ENCODE measurements at regions not wholly inside any gene's neighbourhood (a gene's known extent, or its start where the extent isn't known, plus 50 kb on each side); places are given as distances from the start of the nearest gene placed in this dataset.

- no peak for DNase-seq (ENCODE audit: low read depth, low spot score)
- Histone ChIP-seq H3K9me3 (ENCODE audit: insufficient read depth, low read length) (no peaks in the 10 kb centered on the region), H3K4me3 (ENCODE audit: insufficient read length, low read depth) (no peak overlapping the region), H3K36me3 (ENCODE audit: insufficient read depth, insufficient read length, low read length) (no peaks in the 10 kb centered on the region), H3K9ac (ENCODE audit: insufficient read length, low read depth) (no peak overlapping the region), H3K27me3 (ENCODE audit: insufficient read depth, insufficient read length) (no peaks in the 10 kb centered on the region), H3K4me1 (ENCODE audit: insufficient read depth, insufficient read length) (no peaks in the 10 kb centered on the region)
- TF ChIP-seq YY1 (IDR thresholded peaks at IDR 0.05; ENCODE audit: insufficient read depth, insufficient read length) = no peak
- no peak for TF ChIP-seq SUZ12 (IDR thresholded peaks at IDR 0.05; ENCODE audit: extremely low read depth, insufficient read depth, insufficient read length)
- TF ChIP-seq ZNF274 (IDR thresholded peaks at IDR 0.05; ENCODE audit: low read depth, low read length) = no peak
Measured at GRCh38 chr17:33352526-33352925, 59.4 kb upstream of the ASIC2 start.

GRCh38 chr17:33356266-33356665, 63.2 kb upstream of the ASIC2 start:
- Histone ChIP-seq H3K9me3 (ENCODE audit: insufficient read depth, low read length) (no peaks in the 10 kb centered on the region), H3K27me3 (ENCODE audit: insufficient read depth, insufficient read length) (no peaks in the 10 kb centered on the region), H3K9ac (ENCODE audit: insufficient read length, low read depth) (no peak overlapping the region), H3K4me3 (ENCODE audit: insufficient read length, low read depth) (no peak overlapping the region), H3K4me1 (ENCODE audit: insufficient read depth, insufficient read length) (no peaks in the 10 kb centered on the region), H3K36me3 (ENCODE audit: insufficient read depth, insufficient read length, low read length) (no peaks in the 10 kb centered on the region)
- TF ChIP-seq SUZ12 (IDR thresholded peaks at IDR 0.05; ENCODE audit: extremely low read depth, insufficient read depth, insufficient read length) (no peak), YY1 (IDR thresholded peaks at IDR 0.05; ENCODE audit: insufficient read depth, insufficient read length) (no peak), ZNF274 (IDR thresholded peaks at IDR 0.05; ENCODE audit: low read depth, low read length) (no peak)
- no peak for DNase-seq (ENCODE audit: low read depth, low spot score)

GRCh38 chr17:33363475-33363874, 70.4 kb upstream of the ASIC2 start:
- Histone ChIP-seq H3K27me3 (ENCODE audit: insufficient read depth, insufficient read length) (no peaks in the 10 kb centered on the region), H3K9ac (ENCODE audit: insufficient read length, low read depth) (no peak overlapping the region), H3K4me3 (ENCODE audit: insufficient read length, low read depth) (no peak overlapping the region), H3K36me3 (ENCODE audit: insufficient read depth, insufficient read length, low read length) (no peaks in the 10 kb centered on the region), H3K9me3 (ENCODE audit: insufficient read depth, low read length) (no peaks in the 10 kb centered on the region), H3K4me1 (ENCODE audit: insufficient read depth, insufficient read length) (no peaks in the 10 kb centered on the region)
- TF ChIP-seq SUZ12 (IDR thresholded peaks at IDR 0.05; ENCODE audit: extremely low read depth, insufficient read depth, insufficient read length) = no peak
- TF ChIP-seq YY1 (IDR thresholded peaks at IDR 0.05; ENCODE audit: insufficient read depth, insufficient read length) = no peak
- TF ChIP-seq ZNF274 (IDR thresholded peaks at IDR 0.05; ENCODE audit: low read depth, low read length) = no peak
- DNase-seq (ENCODE audit: low read depth, low spot score) = no peak

GRCh38 chr17:33366960-33367359, 73.9 kb upstream of the ASIC2 start:
- Histone ChIP-seq H3K9ac (ENCODE audit: insufficient read length, low read depth) (no peak overlapping the region), H3K9me3 (ENCODE audit: insufficient read depth, low read length) (no peaks in the 10 kb centered on the region), H3K4me3 (ENCODE audit: insufficient read length, low read depth) (no peak overlapping the region), H3K4me1 (ENCODE audit: insufficient read depth, insufficient read length) (peaks cover 7% of the 10 kb centered on the region), H3K27me3 (ENCODE audit: insufficient read depth, insufficient read length) (no peaks in the 10 kb centered on the region), H3K36me3 (ENCODE audit: insufficient read depth, insufficient read length, low read length) (no peaks in the 10 kb centered on the region)
- no peak for DNase-seq (ENCODE audit: low read depth, low spot score)
- TF ChIP-seq YY1 (IDR thresholded peaks at IDR 0.05; ENCODE audit: insufficient read depth, insufficient read length) = no peak

GRCh38 chr17:33369149-33369548, 76.1 kb upstream of the ASIC2 start:
- no peak for TF ChIP-seq SUZ12 (IDR thresholded peaks at IDR 0.05; ENCODE audit: extremely low read depth, insufficient read depth, insufficient read length)
- TF ChIP-seq ZNF274 (IDR thresholded peaks at IDR 0.05; ENCODE audit: low read depth, low read length) = no peak
- no peak for TF ChIP-seq YY1 (IDR thresholded peaks at IDR 0.05; ENCODE audit: insufficient read depth, insufficient read length)
- H3K36me3 ChIP-seq (ENCODE audit: insufficient read depth, insufficient read length, low read length) = no peaks in the 10 kb centered on the region
- H3K4me3 ChIP-seq (ENCODE audit: insufficient read length, low read depth) = no peak overlapping the region
- no peak for DNase-seq (ENCODE audit: low read depth, low spot score)
- no peak overlapping the region for H3K9ac ChIP-seq (ENCODE audit: insufficient read length, low read depth)
- H3K4me1 ChIP-seq (ENCODE audit: insufficient read depth, insufficient read length) = peaks cover 7% of the 10 kb centered on the region
- no peaks in the 10 kb centered on the region for H3K9me3 ChIP-seq (ENCODE audit: insufficient read depth, low read length)
- H3K27me3 ChIP-seq (ENCODE audit: insufficient read depth, insufficient read length) = no peaks in the 10 kb centered on the region

- DNase-seq (ENCODE audit: low read depth, low spot score) = no peak
- no peak for TF ChIP-seq ZNF274 (IDR thresholded peaks at IDR 0.05; ENCODE audit: low read depth, low read length)
- Histone ChIP-seq H3K27me3 (ENCODE audit: insufficient read depth, insufficient read length) (no peaks in the 10 kb centered on the region), H3K36me3 (ENCODE audit: insufficient read depth, insufficient read length, low read length) (no peaks in the 10 kb centered on the region), H3K4me3 (ENCODE audit: insufficient read length, low read depth) (no peak overlapping the region), H3K9ac (ENCODE audit: insufficient read length, low read depth) (no peak overlapping the region), H3K4me1 (ENCODE audit: insufficient read depth, insufficient read length) (peaks cover 7% of the 10 kb centered on the region), H3K9me3 (ENCODE audit: insufficient read depth, low read length) (no peaks in the 10 kb centered on the region)
Measured at GRCh38 chr17:33369876-33370275, 76.8 kb upstream of the ASIC2 start.

- no peak overlapping the region for H3K9ac ChIP-seq (ENCODE audit: insufficient read length, low read depth)
- H3K27me3 ChIP-seq (ENCODE audit: insufficient read depth, insufficient read length) = no peaks in the 10 kb centered on the region
- no peak overlapping the region for H3K4me3 ChIP-seq (ENCODE audit: insufficient read length, low read depth)
- H3K4me1 ChIP-seq (ENCODE audit: insufficient read depth, insufficient read length) = peaks cover 7% of the 10 kb centered on the region
- no peak for DNase-seq (ENCODE audit: low read depth, low spot score)
- TF ChIP-seq ZNF274 (IDR thresholded peaks at IDR 0.05; ENCODE audit: low read depth, low read length) = no peak
- TF ChIP-seq YY1 (IDR thresholded peaks at IDR 0.05; ENCODE audit: insufficient read depth, insufficient read length) = no peak
- no peak for TF ChIP-seq SUZ12 (IDR thresholded peaks at IDR 0.05; ENCODE audit: extremely low read depth, insufficient read depth, insufficient read length)
- no peaks in the 10 kb centered on the region for H3K36me3 ChIP-seq (ENCODE audit: insufficient read depth, insufficient read length, low read length)
- H3K9me3 ChIP-seq (ENCODE audit: insufficient read depth, low read length) = no peaks in the 10 kb centered on the region
Measured at GRCh38 chr17:33370401-33370800, 77.3 kb upstream of the ASIC2 start.

- TF ChIP-seq YY1 (IDR thresholded peaks at IDR 0.05; ENCODE audit: insufficient read depth, insufficient read length) (no peak), ZNF274 (IDR thresholded peaks at IDR 0.05; ENCODE audit: low read depth, low read length) (no peak), SUZ12 (IDR thresholded peaks at IDR 0.05; ENCODE audit: extremely low read depth, insufficient read depth, insufficient read length) (no peak)
- no peaks in the 10 kb centered on the region for H3K36me3 ChIP-seq (ENCODE audit: insufficient read depth, insufficient read length, low read length)
- H3K9ac ChIP-seq (ENCODE audit: insufficient read length, low read depth) = no peak overlapping the region
- no peaks in the 10 kb centered on the region for H3K9me3 ChIP-seq (ENCODE audit: insufficient read depth, low read length)
- H3K4me1 ChIP-seq (ENCODE audit: insufficient read depth, insufficient read length) = peaks cover 7% of the 10 kb centered on the region
- DNase-seq (ENCODE audit: low read depth, low spot score) = no peak
- no peaks in the 10 kb centered on the region for H3K27me3 ChIP-seq (ENCODE audit: insufficient read depth, insufficient read length)
- H3K4me3 ChIP-seq (ENCODE audit: insufficient read length, low read depth) = no peak overlapping the region
Measured at GRCh38 chr17:33371377-33371776, 78.3 kb upstream of the ASIC2 start.
